ENCODE measurements at regions not wholly inside any gene's neighbourhood (a gene's known extent, or its start where the extent isn't known, plus 50 kb on each side); places are given as distances from the start of the nearest gene placed in this dataset.

DNA sequence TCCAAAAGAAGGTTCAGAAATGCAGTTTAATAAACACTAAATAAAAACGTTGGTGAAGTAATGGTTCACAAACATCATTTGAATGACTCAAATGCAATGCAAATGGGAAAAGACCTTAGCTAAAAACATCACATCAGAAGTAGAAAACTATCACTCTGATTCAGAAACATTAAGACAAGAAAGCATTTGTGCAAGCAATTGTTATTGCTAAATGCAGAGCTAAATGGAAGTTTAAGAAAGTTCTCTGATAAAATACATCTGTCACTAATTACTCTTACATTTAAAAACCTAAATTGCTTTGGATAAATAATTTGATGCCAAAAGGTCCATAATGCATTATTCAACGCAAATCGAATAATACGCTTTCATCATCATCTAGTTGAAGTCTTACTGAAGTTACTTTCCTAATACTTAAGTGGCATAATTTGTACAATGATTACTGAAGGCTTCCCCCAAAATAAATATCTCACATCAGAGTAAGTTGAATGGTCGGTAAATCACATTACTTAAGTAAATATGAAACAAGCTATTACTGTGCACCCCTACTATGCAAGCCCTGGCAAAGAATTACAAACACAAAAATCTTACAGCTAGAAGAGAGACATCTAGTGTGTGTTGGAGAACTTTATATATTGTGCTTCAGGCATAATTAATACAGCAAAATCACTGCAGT is 105.7 kb upstream of the KCTD1 start:
- Histone ChIP-seq H3K4me3 (no peak overlapping the region), H3K36me3 (no peaks in the 10 kb centered on the region), H3K4me1 (peaks cover 0 to 27% (median 23%) of the 10 kb centered on the region in 4 donors), H3K27me3 (no peaks in the 10 kb centered on the region), H3K27ac (peak overlapping the region in 3 of 4 donors; percentile 86 to 91 (median 87)), H3K9me3 (no peaks in the 10 kb centered on the region)
- 57 to 61% methylated on average over 5 of the region's 5 CpGs for WGBS, 2 donors
- TF ChIP-seq POLR2A (IDR thresholded peaks at IDR 0.05) (no peak), POLR2AphosphoS5 (IDR thresholded peaks at IDR 0.05) (no peak), EP300 (IDR thresholded peaks at IDR 0.05) (no peak)
- TF ChIP-seq, protein P1, sequence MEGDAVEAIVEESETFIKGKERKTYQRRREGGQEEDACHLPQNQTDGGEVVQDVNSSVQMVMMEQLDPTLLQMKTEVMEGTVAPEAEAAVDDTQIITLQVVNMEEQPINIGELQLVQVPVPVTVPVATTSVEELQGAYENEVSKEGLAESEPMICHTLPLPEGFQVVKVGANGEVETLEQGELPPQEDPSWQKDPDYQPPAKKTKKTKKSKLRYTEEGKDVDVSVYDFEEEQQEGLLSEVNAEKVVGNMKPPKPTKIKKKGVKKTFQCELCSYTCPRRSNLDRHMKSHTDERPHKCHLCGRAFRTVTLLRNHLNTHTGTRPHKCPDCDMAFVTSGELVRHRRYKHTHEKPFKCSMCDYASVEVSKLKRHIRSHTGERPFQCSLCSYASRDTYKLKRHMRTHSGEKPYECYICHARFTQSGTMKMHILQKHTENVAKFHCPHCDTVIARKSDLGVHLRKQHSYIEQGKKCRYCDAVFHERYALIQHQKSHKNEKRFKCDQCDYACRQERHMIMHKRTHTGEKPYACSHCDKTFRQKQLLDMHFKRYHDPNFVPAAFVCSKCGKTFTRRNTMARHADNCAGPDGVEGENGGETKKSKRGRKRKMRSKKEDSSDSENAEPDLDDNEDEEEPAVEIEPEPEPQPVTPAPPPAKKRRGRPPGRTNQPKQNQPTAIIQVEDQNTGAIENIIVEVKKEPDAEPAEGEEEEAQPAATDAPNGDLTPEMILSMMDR (IDR thresholded peaks at IDR 0.05) = no peak
- no peak for DNase-seq
- intact Hi-C loops (cut with DNase I) = no loop called here

DNA sequence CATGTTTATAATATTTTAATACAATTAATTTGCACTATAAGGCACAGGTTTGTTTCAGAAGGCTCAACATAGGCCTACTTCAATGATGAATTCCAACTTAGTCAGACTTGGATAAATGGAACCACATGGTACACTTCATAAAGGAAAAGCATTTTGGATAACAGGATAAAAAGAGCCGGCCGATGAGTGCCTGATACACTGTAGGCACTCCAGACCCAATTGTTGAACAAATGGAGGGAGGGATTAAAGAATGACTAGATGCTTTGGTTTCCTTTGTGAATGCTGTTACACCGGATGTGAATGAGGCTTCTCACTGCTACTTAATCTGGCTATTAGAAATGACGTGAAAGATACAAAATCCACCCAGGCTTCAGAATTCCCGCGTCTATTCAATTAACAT is 104.1 kb upstream of the KCTD1 start:
- intact Hi-C loops (cut with DNase I) = no loop called here
- 94 to 95% methylated on average over 6 of the region's 6 CpGs for WGBS, 2 donors
- peaks cover 0 to 17% (median 15%) of the 10 kb centered on the region in 4 donors for H3K4me1 ChIP-seq
- no peak overlapping the region for H3K4me3 ChIP-seq
- H3K27ac ChIP-seq = no peak overlapping the region
- H3K27me3 ChIP-seq = no peaks in the 10 kb centered on the region
- DNase-seq = no peak
- H3K36me3 ChIP-seq = no peaks in the 10 kb centered on the region
- TF ChIP-seq, protein P1 (IDR thresholded peaks at IDR 0.05) = no peak
- TF ChIP-seq EP300 (IDR thresholded peaks at IDR 0.05) = no peak
- TF ChIP-seq POLR2A (IDR thresholded peaks at IDR 0.05) = no peak
- TF ChIP-seq POLR2AphosphoS5 (IDR thresholded peaks at IDR 0.05) = no peak
- H3K9me3 ChIP-seq = no peaks in the 10 kb centered on the region

DNA sequence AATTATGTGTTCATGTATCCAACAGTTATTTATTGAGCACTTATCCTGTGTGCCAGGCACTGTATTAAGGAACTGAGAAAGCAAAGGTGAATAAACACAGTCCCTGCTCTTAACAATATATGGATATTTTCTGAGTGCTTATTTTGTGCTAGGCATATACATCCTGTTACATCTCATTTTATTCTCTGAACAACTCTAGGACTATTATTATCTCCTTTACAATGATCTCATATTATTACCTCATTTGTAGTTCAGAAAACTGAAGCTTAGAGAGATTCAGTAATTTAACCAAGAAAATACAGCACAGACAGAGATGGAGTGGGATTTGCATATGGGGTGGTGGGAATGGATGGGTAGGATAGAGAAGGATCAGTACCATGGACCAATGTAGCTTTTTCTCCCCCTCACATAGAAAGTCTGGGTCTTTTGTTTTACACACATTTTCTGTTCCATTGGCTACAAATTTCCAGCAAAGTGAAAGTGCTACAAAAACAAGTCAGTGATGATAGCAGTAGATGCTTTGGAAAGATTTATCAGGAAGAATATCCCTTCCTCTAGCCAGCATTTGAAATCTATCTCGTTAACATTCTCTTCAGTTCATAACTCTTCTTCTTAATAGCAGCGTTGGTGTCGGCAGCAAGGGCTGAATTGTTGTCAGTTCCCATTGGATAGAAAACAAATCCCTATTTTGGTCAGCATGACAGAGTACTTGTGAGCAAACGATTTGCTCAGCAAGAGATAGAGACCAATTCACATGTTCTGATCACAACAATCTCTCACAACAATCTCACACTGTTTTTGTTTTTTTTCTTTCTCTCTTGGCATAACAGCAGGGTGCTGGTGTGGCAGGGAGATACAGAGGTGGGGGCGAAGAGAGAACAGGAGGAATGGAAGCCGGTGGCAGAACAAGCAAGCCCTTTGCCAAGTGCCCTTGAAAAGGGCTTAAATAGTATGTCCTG is 102.2 kb upstream of the KCTD1 start:
- 59 to 75% methylated on average over 6 of the region's 6 CpGs for WGBS, 2 donors
- H3K36me3 ChIP-seq = no peaks in the 10 kb centered on the region
- no peak overlapping the region for H3K4me3 ChIP-seq
- no peak for TF ChIP-seq EP300 (IDR thresholded peaks at IDR 0.05)
- no peak for TF ChIP-seq POLR2AphosphoS5 (IDR thresholded peaks at IDR 0.05)
- TF ChIP-seq, protein P1 (IDR thresholded peaks at IDR 0.05) = no peak
- no peak for TF ChIP-seq POLR2A (IDR thresholded peaks at IDR 0.05)
- DNase-seq = no peak
- H3K27me3 ChIP-seq = no peaks in the 10 kb centered on the region
- intact Hi-C loops (cut with DNase I) = no loop called here
- H3K4me1 ChIP-seq = peaks cover 0 to 10% (median 9%) of the 10 kb centered on the region in 4 donors
- H3K27ac ChIP-seq = peak overlapping the region; percentile 33 to 55 (median 41)
- no peaks in the 10 kb centered on the region for H3K9me3 ChIP-seq

DNA sequence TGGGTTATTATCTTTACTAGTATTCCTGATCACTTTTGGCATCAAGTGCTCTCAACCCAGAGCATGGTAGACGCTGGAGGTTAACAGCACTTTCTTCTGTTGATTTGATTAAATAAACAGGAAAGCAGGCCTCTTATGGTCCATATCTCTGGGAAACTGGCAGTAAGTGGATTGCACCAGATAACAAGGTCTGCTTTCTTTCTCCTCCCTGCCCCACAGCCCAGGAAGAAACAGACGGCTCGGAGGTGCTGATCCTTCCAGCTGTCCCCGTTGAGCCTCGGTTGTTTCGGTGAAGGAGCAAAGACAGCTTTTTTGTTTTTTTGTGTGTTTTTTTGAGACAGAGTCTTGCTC is 100.8 kb upstream of the KCTD1 start:
- intact Hi-C loops (cut with DNase I) = loop anchor here (5.0 to 10.0 kb wide), 2 partner anchors 267 to 344 kb away; no protein-coding TSS in a partner anchor
- Histone ChIP-seq H3K4me1 (no peaks in the 10 kb centered on the region), H3K27ac (no peak overlapping the region), H3K4me3 (no peak overlapping the region), H3K9me3 (no peaks in the 10 kb centered on the region), H3K27me3 (no peaks in the 10 kb centered on the region), H3K36me3 (no peaks in the 10 kb centered on the region)
- no peak for DNase-seq
- WGBS, 2 donors = 37 to 52% methylated on average over 6 of the region's 6 CpGs
- TF ChIP-seq POLR2AphosphoS5 (IDR thresholded peaks at IDR 0.05) (no peak), POLR2A (IDR thresholded peaks at IDR 0.05) (no peak), EP300 (IDR thresholded peaks at IDR 0.05) (no peak)
- TF ChIP-seq, protein P1 (IDR thresholded peaks at IDR 0.05) = no peak

Data from sigmoid colon (tissue), 6 donors.